IMR-90 (cell line): ENCODE measurements at regions not wholly inside any gene's neighbourhood (a gene's known extent, or its start where the extent isn't known, plus 50 kb on each side); places are given as distances from the start of the nearest gene placed in this dataset.

Experiments
- ATAC-seq: fragments of 200-7000 bp; cut with Tn5 transposase; 2 replicates; pipeline ENCODE4 v1.9.1; 2020; ENCODE audit warnings: low read depth, mild to moderate bottlenecking, moderate library complexity
- BruUV-seq: library from RNA; stranded (reverse); fragments of 400-500 nt; replicated peaks from 2 replicates; lab custom pipeline; 2021; lab: Mats Ljungman, UMichigan
- CTCF ChIA-PET: fragments of 300-600 bp; formaldehyde crosslinking; extraction: SDS; loops from one replicate; lab custom pipeline; 2021; ENCODE audit warnings: antibody characterized with exemption; lab: Yijun Ruan, JAX
- POLR2A ChIA-PET: fragments of 300-600 bp; sonication (Branson Sonifier 250); formaldehyde crosslinking; loops from one replicate; lab custom pipeline; 2022; ENCODE audit warnings: antibody characterized with exemption; ENCODE audit not compliant: unreplicated experiment; lab: Charles Lee
- DNase-seq: peaks from one replicate; pipeline ENCODE4 v3.0.0; 2013
- H2AFZ ChIP-seq: replicated peaks from 2 replicates; pipeline ENCODE3; 2013; ENCODE audit warnings: low read length, mild to moderate bottlenecking; ENCODE audit not compliant: poor library complexity
- H2AK5ac ChIP-seq: 2 replicates; pipeline ENCODE4 v1.6.1; 2013; ENCODE audit warnings: low read depth, low read length, inconsistent platforms
- H2AK9ac ChIP-seq: replicated peaks from 2 replicates; pipeline ENCODE3; 2013; ENCODE audit warnings: mild to moderate bottlenecking, low read depth, low read length, moderate library complexity; ENCODE audit not compliant: poor library complexity
- H2BK120ac ChIP-seq: 2 replicates; pipeline ENCODE4 v1.6.1; 2013; ENCODE audit warnings: low read depth, low read length, inconsistent platforms
- H2BK15ac ChIP-seq: 3 replicates; pipeline ENCODE4 v1.6.1; 2013; ENCODE audit warnings: low read depth, low read length, inconsistent platforms
- H2BK20ac ChIP-seq: 2 replicates; pipeline ENCODE4 v1.6.1; 2013; ENCODE audit warnings: low read depth, mild to moderate bottlenecking, inconsistent platforms, low read length, moderate library complexity
- H2BK5ac ChIP-seq: 2 replicates; pipeline ENCODE4 v1.6.1; 2013; ENCODE audit warnings: mild to moderate bottlenecking, low read depth, low read length, inconsistent platforms; ENCODE audit not compliant: poor library complexity, severe bottlenecking
- H3K14ac ChIP-seq: replicated peaks from 2 replicates; pipeline ENCODE4 v1.6.1; 2013; ENCODE audit warnings: low read depth, low read length, inconsistent platforms
- H3K18ac ChIP-seq: 2 replicates; pipeline ENCODE4 v1.6.1; 2013; ENCODE audit warnings: low read depth, low read length, control low read depth
- H3K23ac ChIP-seq: 2 replicates; pipeline ENCODE4 v1.6.1; 2013; ENCODE audit warnings: low read depth, low read length, inconsistent platforms
- H3K27ac ChIP-seq: 2 replicates; pipeline ENCODE4 v1.5.1; 2013; ENCODE audit warnings: mild to moderate bottlenecking, control low read depth, low read length; ENCODE audit not compliant: insufficient read depth
- H3K27me3 ChIP-seq: 2 replicates; pipeline ENCODE4 v1.6.1; 2013; ENCODE audit warnings: low read length; ENCODE audit not compliant: control insufficient read depth, insufficient read depth
- H3K36me3 ChIP-seq: 2 replicates; pipeline ENCODE4 v1.6.1; 2013; ENCODE audit warnings: low read length, mixed read lengths; ENCODE audit not compliant: control insufficient read depth, insufficient read depth
- H3K4ac ChIP-seq: 2 replicates; pipeline ENCODE4 v1.6.1; 2013; ENCODE audit warnings: low read depth, low read length, inconsistent platforms
- H3K4me1 ChIP-seq: 2 replicates; pipeline ENCODE4 v1.6.1; 2013; ENCODE audit warnings: low read length, mixed read lengths; ENCODE audit not compliant: control insufficient read depth, insufficient read depth
- H3K4me2 ChIP-seq: 2 replicates; pipeline ENCODE4 v1.6.1; 2013; ENCODE audit warnings: low read depth, mild to moderate bottlenecking, control low read depth, low read length, moderate library complexity
- H3K4me3 ChIP-seq: 2 replicates; pipeline ENCODE4 v1.5.1; 2013; ENCODE audit warnings: low read depth, mild to moderate bottlenecking, control low read depth, low read length, moderate library complexity; ENCODE audit not compliant: insufficient read depth
- H3K56ac ChIP-seq: 2 replicates; pipeline ENCODE4 v1.6.1; 2013; ENCODE audit warnings: low read length, inconsistent platforms; ENCODE audit not compliant: insufficient read depth; ENCODE audit errors: extremely low read depth
- H3K79me1 ChIP-seq, 2 experiments: 2 replicates each; pipeline ENCODE4 v1.6.1; 2013; ENCODE audit warnings: low read length in 2 of 2, inconsistent platforms in 1 of 2, low read depth in 1 of 2
- H3K9ac ChIP-seq: 2 replicates; pipeline ENCODE4 v1.6.1; 2013; ENCODE audit warnings: low read depth, low read length, control low read depth
- H3K9me1 ChIP-seq: 2 replicates; pipeline ENCODE4 v1.6.1; 2013; ENCODE audit warnings: low read length, inconsistent platforms; ENCODE audit not compliant: insufficient read depth
- H3K9me3 ChIP-seq: 2 replicates; pipeline ENCODE4 v1.6.1; 2013; ENCODE audit warnings: low read length; ENCODE audit not compliant: control insufficient read depth, insufficient read depth
- H4K20me1 ChIP-seq: 2 replicates; pipeline ENCODE4 v1.6.1; 2013; ENCODE audit warnings: low read length, inconsistent platforms; ENCODE audit not compliant: insufficient read depth
- H4K5ac ChIP-seq: 2 replicates; pipeline ENCODE4 v1.6.1; 2013; ENCODE audit warnings: mild to moderate bottlenecking, low read depth, low read length, control low read depth
- H4K8ac ChIP-seq, 2 experiments: 2 replicates each; pipeline ENCODE4 v1.6.1; 2013; ENCODE audit warnings: low read depth in 2 of 2, low read length in 2 of 2, control low read depth in 1 of 2, inconsistent platforms in 1 of 2
- H4K91ac ChIP-seq: 2 replicates; pipeline ENCODE4 v1.6.1; 2013; ENCODE audit warnings: low read depth, low read length, inconsistent platforms; ENCODE audit not compliant: insufficient read depth
- BHLHE40 ChIP-seq: fragments of 150-350 bp; IDR thresholded peaks from 2 replicates; pipeline ENCODE4 v1.6.1; 2016; ENCODE audit warnings: mild to moderate bottlenecking, low read depth, low read length
- CEBPB ChIP-seq: IDR thresholded peaks from 2 replicates; pipeline ENCODE4 v1.6.1; 2012; ENCODE audit warnings: low read depth, low read length, improper control_type of control experiment
- FOS ChIP-seq: fragments of 150-350 bp; IDR thresholded peaks from 2 replicates; pipeline ENCODE4 v1.6.1; 2016; ENCODE audit warnings: low read depth, low read length
- NFE2L2 ChIP-seq: fragments of 150-350 bp; IDR thresholded peaks from 2 replicates; pipeline ENCODE4 v1.6.1; 2016; ENCODE audit warnings: low read depth, mild to moderate bottlenecking, low read length
- POLR2A ChIP-seq: IDR thresholded peaks from 2 replicates; pipeline ENCODE4 v1.6.1; 2012; ENCODE audit warnings: mild to moderate bottlenecking, low read depth, low read length
- RFX5 ChIP-seq: IDR thresholded peaks from 2 replicates; pipeline ENCODE4 v1.8.0; 2012; ENCODE audit warnings: low read depth, mild to moderate bottlenecking, low read length, moderate library complexity
- SMC3 ChIP-seq: fragments of 150-350 bp; IDR thresholded peaks from 2 replicates; pipeline ENCODE4 v1.6.1; 2016; ENCODE audit warnings: low read depth, mild to moderate bottlenecking, antibody characterized with exemption, low read length, moderate library complexity
- WGBS, 2 experiments: methylation state at CpG; one replicate each; pipeline versions ENCODE4 v1.1.5 to v1.1.7; 2013; ENCODE audit warnings: missing lambda C conversion rate in 2 of 2; ENCODE audit not compliant: insufficient read length in 1 of 2; ENCODE audit errors: extremely low coverage in 2 of 2; 5-methylcytosine and 5-hydroxymethylcytosine counted together
- dilution Hi-C: fragments of 300-500 bp; cut with HindIII; formaldehyde crosslinking; loops from one replicate; pipeline ENCODE4 v1.14.3; 2018; ENCODE audit warnings: low sequenced_read_pairs; ENCODE audit not compliant: unreplicated experiment
- in situ Hi-C: fragments of 300-500 bp; cut with MboI; formaldehyde crosslinking; loops from 3 replicates; pipeline ENCODE4 v1.14.3; 2019; ENCODE audit warnings: low sequenced_read_pairs, inconsistent platforms, mixed read lengths
- intact Hi-C: fragments of 100-400 bp; cut with micrococcal nuclease; formaldehyde crosslinking; loops from 2 replicates; pipeline ENCODE4 v1.10.0; 2022
- TF ChIP-seq, protein P1 (sequence below): fragments of 150-350 bp; IDR thresholded peaks from 2 replicates; pipeline ENCODE4 v1.6.1; 2017; ENCODE audit warnings: mild to moderate bottlenecking, antibody characterized with exemption, low read length, low read depth

DNA sequence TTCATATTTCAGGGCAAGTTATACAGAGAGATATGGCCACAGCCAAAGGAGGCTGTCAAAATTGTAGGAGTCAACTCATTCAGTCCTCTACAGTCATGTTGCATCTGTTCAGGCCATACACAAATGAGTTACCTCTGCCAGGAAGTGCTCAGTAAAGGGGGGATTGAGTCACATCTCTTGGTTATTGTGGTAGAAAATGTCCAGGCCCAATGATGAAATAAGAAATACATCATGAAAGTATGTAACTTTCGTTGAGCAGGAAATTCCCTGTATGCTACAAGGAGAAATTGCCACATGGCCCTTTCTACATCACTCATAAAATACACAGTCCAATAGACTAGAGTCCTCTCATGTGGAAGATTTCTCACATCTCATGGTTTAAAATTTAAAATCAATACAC, 103.9 kb upstream of the COL3A1 start:
- H3K4me3 ChIP-seq: no peak overlapping the region
- H2AK5ac ChIP-seq: no peak overlapping the region
- no peak overlapping the region for H2AFZ ChIP-seq
- peak overlapping the region; percentile 78; the same call in 1 of the 2 replicates for H2BK20ac ChIP-seq
- H3K9me1 ChIP-seq: no peaks in the 10 kb centered on the region
- no peaks in the 10 kb centered on the region for H3K79me1 ChIP-seq
- in situ Hi-C loops (no loop called here), intact Hi-C loops (no loop called here), dilution Hi-C loops (no loop called here)
- peak overlapping the region; percentile 75 for H3K14ac ChIP-seq
- peaks cover 2% of the 10 kb centered on the region; the same call in 1 of the 2 replicates for H3K9me3 ChIP-seq
- H3K27ac ChIP-seq: no peak overlapping the region; the same call in 1 of the 2 replicates
- peak overlapping the region; percentile 40; the same call in 1 of the 2 replicates for H2BK120ac ChIP-seq
- no TSS peak for BruUV-seq
- peak overlapping the region in 1 of 2 experiments; percentile 44; a peak in 1 of 4 replicates for H4K8ac ChIP-seq
- no peak overlapping the region for H3K4me2 ChIP-seq
- ChIA-PET POLR2A (no interaction called here), CTCF (interaction anchor here (0.6 kb wide), 1 partner anchor 80 kb away, joined by 3 read pairs; no protein-coding TSS in a partner anchor)
- no peak overlapping the region for H3K56ac ChIP-seq
- H3K18ac ChIP-seq: peak overlapping the region; percentile 84; the same call in 1 of the 2 replicates
- DNase-seq (peak; percentile 97), ATAC-seq (peak; percentile 81)
- H3K4me1 ChIP-seq: peaks cover 5% of the 10 kb centered on the region
- H4K5ac ChIP-seq: no peak overlapping the region; the same call in 1 of the 2 replicates
- no peaks in the 10 kb centered on the region for H3K27me3 ChIP-seq
- no peak overlapping the region for H2AK9ac ChIP-seq
- WGBS, 2 experiments: no CpG with 5 or more reads among the region's 1 CpG
- H4K91ac ChIP-seq: no peak overlapping the region; the same call in 1 of the 2 replicates
- peak overlapping the region; percentile 33; the same call in 1 of the 2 replicates for H3K23ac ChIP-seq
- H2BK15ac ChIP-seq: no peak overlapping the region
- TF ChIP-seq POLR2A (no peak), NFE2L2 (no peak), RFX5 (no peak), FOS (peak; percentile 47; the same call in 1 of the 2 replicates), CEBPB (peak; percentile 93), BHLHE40 (no peak), SMC3 (no peak)
- TF ChIP-seq, protein P1, sequence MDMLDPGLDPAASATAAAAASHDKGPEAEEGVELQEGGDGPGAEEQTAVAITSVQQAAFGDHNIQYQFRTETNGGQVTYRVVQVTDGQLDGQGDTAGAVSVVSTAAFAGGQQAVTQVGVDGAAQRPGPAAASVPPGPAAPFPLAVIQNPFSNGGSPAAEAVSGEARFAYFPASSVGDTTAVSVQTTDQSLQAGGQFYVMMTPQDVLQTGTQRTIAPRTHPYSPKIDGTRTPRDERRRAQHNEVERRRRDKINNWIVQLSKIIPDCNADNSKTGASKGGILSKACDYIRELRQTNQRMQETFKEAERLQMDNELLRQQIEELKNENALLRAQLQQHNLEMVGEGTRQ: peak; percentile 22; the same call in 1 of the 2 replicates
- H2BK5ac ChIP-seq: peak overlapping the region; percentile 93
- no peaks in the 10 kb centered on the region for H4K20me1 ChIP-seq
- no peak overlapping the region for H3K9ac ChIP-seq
- H3K4ac ChIP-seq: peak overlapping the region; percentile 29; the same call in 1 of the 2 replicates
- H3K36me3 ChIP-seq: no peaks in the 10 kb centered on the region
